ENCODE measurements at regions not wholly inside any gene's neighbourhood (a gene's known extent, or its start where the extent isn't known, plus 50 kb on each side); places are given as distances from the start of the nearest gene placed in this dataset.

GRCh38 chr4:1492651-1493539 is 86.7 kb upstream of the NKX1-1 start:
- no peaks in the 10 kb centered on the region for H3K36me3 ChIP-seq (ENCODE audit: insufficient read depth in 1 of 2, low read depth in 1 of 2)
- H3K4me1 ChIP-seq: no peaks in the 10 kb centered on the region
- no peak for TF ChIP-seq CTCF (IDR thresholded peaks at IDR 0.05)
- peaks cover 0 to 66% (median 14%) of the 10 kb centered on the region in 3 donors for H3K27me3 ChIP-seq (ENCODE audit: insufficient read depth in 3 of 3, low read length in 2 of 3)
- ATAC-seq (no peak), DNase-seq (peak in 1 of 2 donors; percentile 26)
- no peaks in the 10 kb centered on the region for H3K9me3 ChIP-seq
- H3K27ac ChIP-seq: no peak overlapping the region
- H3K4me3 ChIP-seq: no peak overlapping the region
- WGBS, 3 donors: 23 to 29% (median 26%) methylated on average over 46 of the region's 46 CpGs
- intact Hi-C loops (cut with DNase I): no loop called here

DNA sequence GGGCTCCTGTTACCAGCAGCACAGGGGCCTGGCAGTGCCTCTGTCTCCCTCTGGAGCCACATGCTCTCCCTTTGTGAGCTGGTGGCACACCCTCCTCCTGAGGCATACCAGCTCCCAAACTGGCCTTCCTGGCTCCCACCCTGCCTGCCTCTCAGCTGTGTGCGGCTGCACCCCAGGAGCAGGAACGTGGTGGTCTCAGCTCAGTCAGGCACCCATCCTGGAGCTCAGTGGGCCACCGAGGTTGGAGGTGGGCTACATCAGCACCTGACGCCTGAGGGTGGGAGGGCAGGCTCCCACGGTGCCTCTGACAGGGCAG is 85.9 kb upstream of the NKX1-1 start:
- DNase-seq (peak in 1 of 2 donors; percentile 39), ATAC-seq (no peak)
- Histone ChIP-seq H3K27me3 (ENCODE audit: insufficient read depth in 3 of 3, low read length in 2 of 3) (peaks cover 0 to 71% (median 18%) of the 10 kb centered on the region in 3 donors), H3K9me3 (no peaks in the 10 kb centered on the region), H3K4me3 (no peak overlapping the region), H3K36me3 (ENCODE audit: insufficient read depth in 1 of 2, low read depth in 1 of 2) (no peaks in the 10 kb centered on the region), H3K4me1 (no peaks in the 10 kb centered on the region), H3K27ac (no peak overlapping the region)
- 71 to 73% (median 73%) methylated on average over 5 of the region's 5 CpGs for WGBS, 3 donors
- no peak for TF ChIP-seq CTCF (IDR thresholded peaks at IDR 0.05)
- intact Hi-C loops (cut with DNase I): no loop called here

GRCh38 chr4:1491328-1492141 is 85.3 kb upstream of the NKX1-1 start:
- no peak for TF ChIP-seq CTCF (IDR thresholded peaks at IDR 0.05)
- Histone ChIP-seq H3K4me3 (no peak overlapping the region), H3K27me3 (ENCODE audit: insufficient read depth in 3 of 3, low read length in 2 of 3) (peaks cover 0 to 72% (median 18%) of the 10 kb centered on the region in 3 donors), H3K4me1 (no peaks in the 10 kb centered on the region), H3K27ac (no peak overlapping the region), H3K9me3 (no peaks in the 10 kb centered on the region), H3K36me3 (ENCODE audit: insufficient read depth in 1 of 2, low read depth in 1 of 2) (no peaks in the 10 kb centered on the region)
- intact Hi-C loops (cut with DNase I): no loop called here
- ATAC-seq: no peak
- DNase-seq: peak in 1 of 2 donors; percentile 32
- WGBS, 3 donors: 82 to 85% (median 85%) methylated on average over 21 of the region's 21 CpGs

DNA sequence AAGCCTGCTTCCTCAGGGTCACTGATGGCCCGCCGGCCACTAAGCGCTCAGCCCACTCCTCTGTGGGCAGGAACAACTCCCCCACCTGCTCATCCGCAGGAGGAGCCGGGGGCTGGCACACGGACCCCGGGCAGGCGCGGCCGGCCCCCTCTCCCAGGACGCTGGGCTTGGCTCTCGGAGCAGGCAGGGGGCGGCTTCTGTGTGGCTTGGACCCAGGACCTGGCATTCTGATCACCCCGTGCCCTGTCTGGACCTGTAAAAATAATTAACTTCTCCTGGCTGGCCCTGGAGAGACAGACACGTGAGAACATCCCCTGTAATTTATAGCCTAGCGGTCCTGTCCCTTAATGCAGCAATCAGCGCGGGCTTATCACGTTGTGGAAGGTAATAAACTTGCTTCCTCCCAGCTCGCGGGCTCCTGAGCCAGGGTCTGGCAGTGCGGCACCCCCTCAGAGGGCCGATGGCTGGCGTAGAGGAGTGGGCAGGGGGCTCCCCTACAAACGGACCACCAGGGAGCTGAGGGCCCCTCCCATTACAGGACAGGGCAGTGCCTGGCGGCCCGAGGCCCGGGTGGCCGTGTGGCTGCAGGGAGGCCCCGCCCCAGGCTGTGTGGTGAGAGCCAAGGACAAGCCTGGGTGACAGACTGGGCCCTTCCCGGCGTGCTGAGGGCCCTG is 84.5 kb upstream of the NKX1-1 start:
- no peak for TF ChIP-seq CTCF (IDR thresholded peaks at IDR 0.05)
- intact Hi-C loops (cut with DNase I): no loop called here

More for the DNA sequence above, 84.5 kb upstream of the NKX1-1 start:
- Histone ChIP-seq H3K4me3 (no peak overlapping the region), H3K27me3 (ENCODE audit: insufficient read depth in 3 of 3, low read length in 2 of 3) (peaks cover 0 to 72% (median 18%) of the 10 kb centered on the region in 3 donors), H3K9me3 (peaks cover 1% of the 10 kb centered on the region), H3K36me3 (ENCODE audit: insufficient read depth in 1 of 2, low read depth in 1 of 2) (no peaks in the 10 kb centered on the region), H3K27ac (no peak overlapping the region), H3K4me1 (no peaks in the 10 kb centered on the region)
- ATAC-seq (no peak), DNase-seq (peak in 1 of 2 donors; percentile 17)
- 36 to 45% (median 44%) methylated on average over 31 to 32 of the region's 32 CpGs for WGBS, 3 donors
